IMR-90 (cell line): ENCODE measurements at regions not wholly inside any gene's neighbourhood (a gene's known extent, or its start where the extent isn't known, plus 50 kb on each side); places are given as distances from the start of the nearest gene placed in this dataset.

Experiments
- ATAC-seq: fragments of 200-7000 bp; cut with Tn5 transposase; 2 replicates; pipeline ENCODE4 v1.9.1; 2020; ENCODE audit warnings: low read depth, mild to moderate bottlenecking, moderate library complexity
- BruUV-seq: library from RNA; stranded (reverse); fragments of 400-500 nt; replicated peaks from 2 replicates; lab custom pipeline; 2021; lab: Mats Ljungman, UMichigan
- CTCF ChIA-PET: fragments of 300-600 bp; formaldehyde crosslinking; extraction: SDS; loops from one replicate; lab custom pipeline; 2021; ENCODE audit warnings: antibody characterized with exemption; lab: Yijun Ruan, JAX
- POLR2A ChIA-PET: fragments of 300-600 bp; sonication (Branson Sonifier 250); formaldehyde crosslinking; loops from one replicate; lab custom pipeline; 2022; ENCODE audit warnings: antibody characterized with exemption; ENCODE audit not compliant: unreplicated experiment; lab: Charles Lee
- DNase-seq: peaks from one replicate; pipeline ENCODE4 v3.0.0; 2013
- H2AFZ ChIP-seq: replicated peaks from 2 replicates; pipeline ENCODE3; 2013; ENCODE audit warnings: low read length, mild to moderate bottlenecking; ENCODE audit not compliant: poor library complexity
- H2AK5ac ChIP-seq: 2 replicates; pipeline ENCODE4 v1.6.1; 2013; ENCODE audit warnings: low read depth, low read length, inconsistent platforms
- H2AK9ac ChIP-seq: replicated peaks from 2 replicates; pipeline ENCODE3; 2013; ENCODE audit warnings: mild to moderate bottlenecking, low read depth, low read length, moderate library complexity; ENCODE audit not compliant: poor library complexity
- H2BK120ac ChIP-seq: 2 replicates; pipeline ENCODE4 v1.6.1; 2013; ENCODE audit warnings: low read depth, low read length, inconsistent platforms
- H2BK15ac ChIP-seq: 3 replicates; pipeline ENCODE4 v1.6.1; 2013; ENCODE audit warnings: low read depth, low read length, inconsistent platforms
- H2BK20ac ChIP-seq: 2 replicates; pipeline ENCODE4 v1.6.1; 2013; ENCODE audit warnings: low read depth, mild to moderate bottlenecking, inconsistent platforms, low read length, moderate library complexity
- H2BK5ac ChIP-seq: 2 replicates; pipeline ENCODE4 v1.6.1; 2013; ENCODE audit warnings: mild to moderate bottlenecking, low read depth, low read length, inconsistent platforms; ENCODE audit not compliant: poor library complexity, severe bottlenecking
- H3K14ac ChIP-seq: replicated peaks from 2 replicates; pipeline ENCODE4 v1.6.1; 2013; ENCODE audit warnings: low read depth, low read length, inconsistent platforms
- H3K18ac ChIP-seq: 2 replicates; pipeline ENCODE4 v1.6.1; 2013; ENCODE audit warnings: low read depth, low read length, control low read depth
- H3K23ac ChIP-seq: 2 replicates; pipeline ENCODE4 v1.6.1; 2013; ENCODE audit warnings: low read depth, low read length, inconsistent platforms
- H3K27ac ChIP-seq: 2 replicates; pipeline ENCODE4 v1.5.1; 2013; ENCODE audit warnings: mild to moderate bottlenecking, control low read depth, low read length; ENCODE audit not compliant: insufficient read depth
- H3K27me3 ChIP-seq: 2 replicates; pipeline ENCODE4 v1.6.1; 2013; ENCODE audit warnings: low read length; ENCODE audit not compliant: control insufficient read depth, insufficient read depth
- H3K36me3 ChIP-seq: 2 replicates; pipeline ENCODE4 v1.6.1; 2013; ENCODE audit warnings: low read length, mixed read lengths; ENCODE audit not compliant: control insufficient read depth, insufficient read depth
- H3K4ac ChIP-seq: 2 replicates; pipeline ENCODE4 v1.6.1; 2013; ENCODE audit warnings: low read depth, low read length, inconsistent platforms
- H3K4me1 ChIP-seq: 2 replicates; pipeline ENCODE4 v1.6.1; 2013; ENCODE audit warnings: low read length, mixed read lengths; ENCODE audit not compliant: control insufficient read depth, insufficient read depth
- H3K4me2 ChIP-seq: 2 replicates; pipeline ENCODE4 v1.6.1; 2013; ENCODE audit warnings: low read depth, mild to moderate bottlenecking, control low read depth, low read length, moderate library complexity
- H3K4me3 ChIP-seq: 2 replicates; pipeline ENCODE4 v1.5.1; 2013; ENCODE audit warnings: low read depth, mild to moderate bottlenecking, control low read depth, low read length, moderate library complexity; ENCODE audit not compliant: insufficient read depth
- H3K56ac ChIP-seq: 2 replicates; pipeline ENCODE4 v1.6.1; 2013; ENCODE audit warnings: low read length, inconsistent platforms; ENCODE audit not compliant: insufficient read depth; ENCODE audit errors: extremely low read depth
- H3K79me1 ChIP-seq, 2 experiments: 2 replicates each; pipeline ENCODE4 v1.6.1; 2013; ENCODE audit warnings: low read length in 2 of 2, inconsistent platforms in 1 of 2, low read depth in 1 of 2
- H3K9ac ChIP-seq: 2 replicates; pipeline ENCODE4 v1.6.1; 2013; ENCODE audit warnings: low read depth, low read length, control low read depth
- H3K9me1 ChIP-seq: 2 replicates; pipeline ENCODE4 v1.6.1; 2013; ENCODE audit warnings: low read length, inconsistent platforms; ENCODE audit not compliant: insufficient read depth
- H3K9me3 ChIP-seq: 2 replicates; pipeline ENCODE4 v1.6.1; 2013; ENCODE audit warnings: low read length; ENCODE audit not compliant: control insufficient read depth, insufficient read depth
- H4K20me1 ChIP-seq: 2 replicates; pipeline ENCODE4 v1.6.1; 2013; ENCODE audit warnings: low read length, inconsistent platforms; ENCODE audit not compliant: insufficient read depth
- H4K5ac ChIP-seq: 2 replicates; pipeline ENCODE4 v1.6.1; 2013; ENCODE audit warnings: mild to moderate bottlenecking, low read depth, low read length, control low read depth
- H4K8ac ChIP-seq, 2 experiments: 2 replicates each; pipeline ENCODE4 v1.6.1; 2013; ENCODE audit warnings: low read depth in 2 of 2, low read length in 2 of 2, control low read depth in 1 of 2, inconsistent platforms in 1 of 2
- H4K91ac ChIP-seq: 2 replicates; pipeline ENCODE4 v1.6.1; 2013; ENCODE audit warnings: low read depth, low read length, inconsistent platforms; ENCODE audit not compliant: insufficient read depth
- FOS ChIP-seq: fragments of 150-350 bp; IDR thresholded peaks from 2 replicates; pipeline ENCODE4 v1.6.1; 2016; ENCODE audit warnings: low read depth, low read length
- NFE2L2 ChIP-seq: fragments of 150-350 bp; IDR thresholded peaks from 2 replicates; pipeline ENCODE4 v1.6.1; 2016; ENCODE audit warnings: low read depth, mild to moderate bottlenecking, low read length
- POLR2A ChIP-seq: IDR thresholded peaks from 2 replicates; pipeline ENCODE4 v1.6.1; 2012; ENCODE audit warnings: mild to moderate bottlenecking, low read depth, low read length
- WGBS, 2 experiments: methylation state at CpG; one replicate each; pipeline versions ENCODE4 v1.1.5 to v1.1.7; 2013; ENCODE audit warnings: missing lambda C conversion rate in 2 of 2; ENCODE audit not compliant: insufficient read length in 1 of 2; ENCODE audit errors: extremely low coverage in 2 of 2; 5-methylcytosine and 5-hydroxymethylcytosine counted together
- dilution Hi-C: fragments of 300-500 bp; cut with HindIII; formaldehyde crosslinking; loops from one replicate; pipeline ENCODE4 v1.14.3; 2018; ENCODE audit warnings: low sequenced_read_pairs; ENCODE audit not compliant: unreplicated experiment
- in situ Hi-C: fragments of 300-500 bp; cut with MboI; formaldehyde crosslinking; loops from 3 replicates; pipeline ENCODE4 v1.14.3; 2019; ENCODE audit warnings: low sequenced_read_pairs, inconsistent platforms, mixed read lengths
- intact Hi-C: fragments of 100-400 bp; cut with micrococcal nuclease; formaldehyde crosslinking; loops from 2 replicates; pipeline ENCODE4 v1.10.0; 2022

GRCh38 chr1:55282058-55282457, 66.9 kb upstream of the USP24 start (continued):
- no peak for TF ChIP-seq NFE2L2

GRCh38 chr1:55280731-55281130, 65.6 kb upstream of the USP24 start:
- Histone ChIP-seq H2BK5ac (no peak overlapping the region), H3K9me3 (no peaks in the 10 kb centered on the region), H3K14ac (no peak overlapping the region), H3K56ac (no peak overlapping the region), H3K4me1 (peaks cover 4% of the 10 kb centered on the region), H2AK9ac (no peak overlapping the region), H3K9ac (no peak overlapping the region), H3K4me3 (no peak overlapping the region), H3K36me3 (no peaks in the 10 kb centered on the region), H3K27me3 (no peaks in the 10 kb centered on the region), H2BK20ac (no peak overlapping the region), H3K18ac (no peak overlapping the region), H2AK5ac (no peak overlapping the region), H2AFZ (no peak overlapping the region), H3K79me1 (no peaks in the 10 kb centered on the region), H4K91ac (no peak overlapping the region), H4K5ac (no peak overlapping the region), H4K8ac (no peak overlapping the region), H4K20me1 (no peaks in the 10 kb centered on the region), H3K4ac (no peak overlapping the region), H3K23ac (no peak overlapping the region), H3K9me1 (no peaks in the 10 kb centered on the region), H2BK15ac (no peak overlapping the region), H2BK120ac (no peak overlapping the region), H3K4me2 (no peak overlapping the region), H3K27ac (no peak overlapping the region)
- no peak for ATAC-seq
- no TSS peak for BruUV-seq
- ChIA-PET POLR2A (no interaction called here), CTCF (interaction anchor here (0.6 to 1.2 kb wide), 3 partner anchors 57 to 1294 kb away, joined by 3 to 6 read pairs (median 3); no protein-coding TSS in a partner anchor)
- dilution Hi-C loops = loop anchor here (25.0 kb wide), 1 partner anchor 1307 kb away; the partner anchor contains the start of gene PLPP3
- WGBS, 2 experiments = 60% methylated on average over 2 of the region's 2 CpGs; no CpG with 5 or more reads in 1 of the 2 experiments
- TF ChIP-seq FOS = 0 out of 2 replicates have a peak, but pooled peaks have one; percentile 3
- TF ChIP-seq POLR2A = no peak
- peak; percentile 35 for DNase-seq
- intact Hi-C loops = loop anchor here (10.0 kb wide), 4 partner anchors 144 to 1214 kb away; no protein-coding TSS in a partner anchor
- in situ Hi-C loops = loop anchor here (5.0 to 10.0 kb wide), 3 partner anchors 1214 to 1542 kb away; no protein-coding TSS in a partner anchor
